GM23338 (cell line): ENCODE measurements at regions not wholly inside any gene's neighbourhood (a gene's known extent, or its start where the extent isn't known, plus 50 kb on each side); places are given as distances from the start of the nearest gene placed in this dataset.
A peak's percentile ranks its signal among the peaks of the same experiment; 100 is the strongest.

Experiments used
- ATAC-seq: fragments of 200-7000 bp; cut with Tn5 transposase; 3 replicates; pipeline ENCODE4 v1.9.1; 2020
- DNase-seq: peaks from one replicate; pipeline ENCODE4 v3.0.0-alpha.2; 2015; ENCODE audit warnings: low spot score
- H2AFZ ChIP-seq: fragments of 200-600 bp; sonication (generic); 2 replicates; pipeline ENCODE4 v1.8.0; 2016; ENCODE audit warnings: antibody characterized with exemption, mild to moderate bottlenecking, moderate library complexity
- H3F3A ChIP-seq: fragments of 200-600 bp; sonication (generic); replicated peaks from 2 replicates; pipeline ENCODE4 v1.8.0; 2017; ENCODE audit warnings: antibody characterized with exemption, mixed run types, low read depth
- H3K27ac ChIP-seq: fragments of 200-600 bp; sonication (generic); 2 replicates; pipeline ENCODE4 v1.6.1; 2016; ENCODE audit warnings: low read depth
- H3K27me3 ChIP-seq: fragments of 200-600 bp; sonication (generic); 2 replicates; pipeline ENCODE4 v1.8.0; 2016; ENCODE audit warnings: mild to moderate bottlenecking, mixed run types, moderate library complexity; ENCODE audit not compliant: insufficient read depth
- H3K36me3 ChIP-seq: fragments of 200-600 bp; sonication (generic); 2 replicates; pipeline ENCODE4 v1.8.0; 2016; ENCODE audit warnings: mild to moderate bottlenecking; ENCODE audit not compliant: insufficient read depth
- H3K4me1 ChIP-seq: fragments of 200-600 bp; sonication (generic); 2 replicates; pipeline ENCODE4 v1.8.0; 2016; ENCODE audit warnings: mild to moderate bottlenecking, moderate library complexity; ENCODE audit not compliant: insufficient read depth
- H3K4me2 ChIP-seq: fragments of 200-600 bp; sonication (generic); 2 replicates; pipeline ENCODE4 v1.7.1; 2017; ENCODE audit warnings: mixed run types
- H3K4me3 ChIP-seq: fragments of 200-600 bp; sonication (generic); 2 replicates; pipeline ENCODE4 v1.6.1; 2016; ENCODE audit warnings: mixed run types
- H3K79me2 ChIP-seq: fragments of 200-600 bp; sonication (generic); replicated peaks from 2 replicates; pipeline ENCODE4 v1.8.0; 2017; ENCODE audit warnings: mild to moderate bottlenecking; ENCODE audit not compliant: insufficient read depth
- H3K9me2 ChIP-seq: fragments of 200-600 bp; sonication (generic); 2 replicates; pipeline ENCODE4 v1.8.0; 2017; ENCODE audit not compliant: insufficient read depth
- H4K20me1 ChIP-seq: fragments of 200-600 bp; sonication (generic); replicated peaks from 2 replicates; pipeline ENCODE4 v1.8.0; 2017; ENCODE audit warnings: mild to moderate bottlenecking; ENCODE audit not compliant: insufficient read depth
- H3K27ac Mint-ChIP-seq: 2 replicates; pipeline ENCODE4 v1.8.0; 2020; ENCODE audit warnings: inconsistent platforms, mild to moderate bottlenecking, moderate library complexity, mixed read lengths
- H3K27me3 Mint-ChIP-seq: 3 replicates; pipeline ENCODE4 v1.8.0; 2022; ENCODE audit warnings: low read depth, mild to moderate bottlenecking, moderate library complexity, mixed read lengths, inconsistent platforms; ENCODE audit not compliant: insufficient read depth, poor library complexity
- H3K36me3 Mint-ChIP-seq: 3 replicates; pipeline ENCODE4 v1.8.0; 2021; ENCODE audit warnings: low read depth, mild to moderate bottlenecking, inconsistent platforms, moderate library complexity, mixed read lengths
- H3K4me1 Mint-ChIP-seq: 3 replicates; pipeline ENCODE4 v1.8.0; 2020; ENCODE audit warnings: mild to moderate bottlenecking, inconsistent platforms, mixed read lengths
- H3K4me3 Mint-ChIP-seq: 3 replicates; pipeline ENCODE4 v1.8.0; 2021; ENCODE audit warnings: moderate library complexity, mild to moderate bottlenecking, inconsistent platforms, mixed read lengths
- H3K9me3 Mint-ChIP-seq: 3 replicates; pipeline ENCODE4 v1.8.0; 2020; ENCODE audit warnings: moderate library complexity, mild to moderate bottlenecking, inconsistent platforms, mixed read lengths
- CREB1 ChIP-seq: fragments of 250-450 bp; sonication (Bioruptor Pico); IDR thresholded peaks from 2 replicates; pipeline ENCODE4 v1.5.0; 2020; ENCODE audit warnings: low read depth, mild to moderate bottlenecking, moderate library complexity
- CTCF ChIP-seq, 2 experiments: fragments of 200-600 bp in 1 of 2; sonication (generic) in 1 of 2; conservative IDR thresholded peaks; 2 replicates each; pipeline versions ENCODE4 v1.5.1 to v1.6.1; 2016 to 2017; ENCODE audit warnings: antibody characterized with exemption in 2 of 2, low read depth in 2 of 2, mild to moderate bottlenecking in 2 of 2, moderate library complexity in 1 of 2
- EZH2 ChIP-seq: fragments of 200-600 bp; sonication (generic); IDR thresholded peaks from one replicate; pipeline ENCODE4 v1.8.0; 2017; ENCODE audit warnings: antibody characterized with exemption, mild to moderate bottlenecking, low read depth; ENCODE audit not compliant: unreplicated experiment
- NANOG ChIP-seq: IDR thresholded peaks from 2 replicates; pipeline ENCODE4 v1.6.1; 2016; ENCODE audit warnings: antibody characterized with exemption, borderline replicate concordance
- POLR2AphosphoS5 ChIP-seq: IDR thresholded peaks from 2 replicates; pipeline ENCODE4 v1.6.1; 2016; ENCODE audit warnings: antibody characterized with exemption, low read depth
- REST ChIP-seq: IDR thresholded peaks from one replicate; pipeline ENCODE4 v1.6.1; 2018; ENCODE audit warnings: antibody characterized with exemption; ENCODE audit not compliant: unreplicated experiment
- TF ChIP-seq, protein P1 (sequence below): IDR thresholded peaks from 2 replicates; pipeline ENCODE4 v1.6.1; 2016; ENCODE audit warnings: antibody characterized with exemption

DNA sequence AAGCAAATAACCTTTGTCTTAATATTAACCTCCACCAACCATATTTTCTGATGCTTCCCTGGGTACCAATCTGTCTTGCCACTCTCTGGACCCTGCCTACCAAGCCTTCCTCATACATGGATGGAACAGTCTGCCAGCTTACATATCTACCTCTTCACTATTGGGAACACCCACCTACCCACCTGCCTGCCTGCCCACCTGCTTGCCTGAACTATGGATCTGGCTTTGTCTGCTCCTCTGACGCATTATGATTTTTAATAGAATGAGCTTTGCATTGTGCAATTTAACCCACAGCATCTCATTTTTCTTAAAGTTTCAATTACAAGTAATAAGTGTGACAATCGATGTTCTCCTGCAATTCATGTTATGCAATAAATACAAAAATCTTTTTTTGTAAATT is 137.9 kb upstream of the LSM8 start (continued):
- no peak for TF ChIP-seq REST
- TF ChIP-seq, protein P1, sequence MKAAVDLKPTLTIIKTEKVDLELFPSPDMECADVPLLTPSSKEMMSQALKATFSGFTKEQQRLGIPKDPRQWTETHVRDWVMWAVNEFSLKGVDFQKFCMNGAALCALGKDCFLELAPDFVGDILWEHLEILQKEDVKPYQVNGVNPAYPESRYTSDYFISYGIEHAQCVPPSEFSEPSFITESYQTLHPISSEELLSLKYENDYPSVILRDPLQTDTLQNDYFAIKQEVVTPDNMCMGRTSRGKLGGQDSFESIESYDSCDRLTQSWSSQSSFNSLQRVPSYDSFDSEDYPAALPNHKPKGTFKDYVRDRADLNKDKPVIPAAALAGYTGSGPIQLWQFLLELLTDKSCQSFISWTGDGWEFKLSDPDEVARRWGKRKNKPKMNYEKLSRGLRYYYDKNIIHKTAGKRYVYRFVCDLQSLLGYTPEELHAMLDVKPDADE = no peak
- no peak for TF ChIP-seq CTCF (conservative IDR thresholded peaks at IDR 0.05; ENCODE audit: low read depth in 2 of 2)

GRCh38 chr7:118046801-118047200 is 137.2 kb upstream of the LSM8 start:
- H3K4me3 Mint-ChIP-seq = no peak overlapping the region
- no peak overlapping the region for H3K27ac Mint-ChIP-seq
- no peaks in the 10 kb centered on the region for H3K4me1 Mint-ChIP-seq
- Histone ChIP-seq H3K4me2 (no peak overlapping the region), H3K9me2 (peaks cover 3% of the 10 kb centered on the region; the same call in 1 of the 2 replicates), H3K4me1 (no peaks in the 10 kb centered on the region), H2AFZ (no peak overlapping the region), H3K4me3 (no peak overlapping the region), H3K27me3 (no peaks in the 10 kb centered on the region), H4K20me1 (no peaks in the 10 kb centered on the region), H3K36me3 (no peaks in the 10 kb centered on the region), H3F3A (no peaks in the 10 kb centered on the region), H3K27ac (no peak overlapping the region), H3K79me2 (no peaks in the 10 kb centered on the region)
- H3K9me3 Mint-ChIP-seq = no peaks in the 10 kb centered on the region
- no peaks in the 10 kb centered on the region for H3K36me3 Mint-ChIP-seq
- ATAC-seq (no peak), DNase-seq (no peak)
- no peaks in the 10 kb centered on the region for H3K27me3 Mint-ChIP-seq
- TF ChIP-seq POLR2AphosphoS5 (no peak), NANOG (no peak), EZH2 (no peak)

DNA sequence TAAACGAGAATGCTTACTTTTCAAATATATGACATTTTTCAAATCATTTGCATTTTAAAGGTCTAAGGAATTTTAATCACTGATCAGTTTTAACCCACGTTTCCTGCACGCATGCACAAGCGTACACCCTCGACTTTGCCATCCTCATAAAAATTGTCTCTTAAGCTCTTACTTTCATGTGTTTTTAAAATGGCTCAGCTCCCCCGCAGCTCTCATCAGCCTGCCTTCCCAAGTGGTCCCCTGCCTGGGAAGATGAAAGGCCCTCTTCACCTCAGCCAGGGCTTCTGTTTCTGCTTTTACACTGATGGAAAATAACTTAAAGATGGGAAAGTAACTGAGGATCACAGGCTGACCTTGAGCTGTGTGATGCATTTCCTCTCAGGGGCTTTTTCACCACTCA is 131.6 kb upstream of the LSM8 start:
- H3K27me3 Mint-ChIP-seq = no peaks in the 10 kb centered on the region
- Histone ChIP-seq H3K27me3 (no peaks in the 10 kb centered on the region), H3K79me2 (no peaks in the 10 kb centered on the region), H3K36me3 (no peaks in the 10 kb centered on the region), H3K4me1 (no peaks in the 10 kb centered on the region; the same call in 1 of the 2 replicates), H3K4me2 (no peak overlapping the region), H3K9me2 (peaks cover 3% of the 10 kb centered on the region; the same call in 1 of the 2 replicates), H3K4me3 (no peak overlapping the region), H3F3A (no peaks in the 10 kb centered on the region), H4K20me1 (no peaks in the 10 kb centered on the region), H2AFZ (no peak overlapping the region; the same call in 1 of the 2 replicates), H3K27ac (no peak overlapping the region)
- H3K27ac Mint-ChIP-seq = peak overlapping the region; percentile 22; the same call in 1 of the 2 replicates
- no peak for DNase-seq
- H3K4me3 Mint-ChIP-seq = no peak overlapping the region
- H3K4me1 Mint-ChIP-seq = peaks cover 4% of the 10 kb centered on the region; the same call in 2 of the 3 replicates
- ATAC-seq = no peak; the same call in 2 of the 3 replicates
- no peaks in the 10 kb centered on the region for H3K36me3 Mint-ChIP-seq
- H3K9me3 Mint-ChIP-seq = no peaks in the 10 kb centered on the region
- TF ChIP-seq NANOG (no peak), EZH2 (no peak), CREB1 (CRISPR knock-in tag) (no peak)
